GM21528 (cell line): ENCODE measurements at regions not wholly inside any gene's neighbourhood (a gene's known extent, or its start where the extent isn't known, plus 50 kb on each side); places are given as distances from the start of the nearest gene placed in this dataset.
"Not testable (repeated sequence)": the region's sequence is repeated elsewhere in the genome, so short reads cannot be mapped to it uniquely, and the experiment has no call there.

Source experiments
- ATAC-seq: cut with Tn5 transposase; IDR thresholded peaks from one replicate; pipeline ENCODE4 v1.9.1; 2021; ENCODE audit warnings: mild to moderate bottlenecking, moderate library complexity; ENCODE audit not compliant: unreplicated experiment, low FRiP score

DNA sequence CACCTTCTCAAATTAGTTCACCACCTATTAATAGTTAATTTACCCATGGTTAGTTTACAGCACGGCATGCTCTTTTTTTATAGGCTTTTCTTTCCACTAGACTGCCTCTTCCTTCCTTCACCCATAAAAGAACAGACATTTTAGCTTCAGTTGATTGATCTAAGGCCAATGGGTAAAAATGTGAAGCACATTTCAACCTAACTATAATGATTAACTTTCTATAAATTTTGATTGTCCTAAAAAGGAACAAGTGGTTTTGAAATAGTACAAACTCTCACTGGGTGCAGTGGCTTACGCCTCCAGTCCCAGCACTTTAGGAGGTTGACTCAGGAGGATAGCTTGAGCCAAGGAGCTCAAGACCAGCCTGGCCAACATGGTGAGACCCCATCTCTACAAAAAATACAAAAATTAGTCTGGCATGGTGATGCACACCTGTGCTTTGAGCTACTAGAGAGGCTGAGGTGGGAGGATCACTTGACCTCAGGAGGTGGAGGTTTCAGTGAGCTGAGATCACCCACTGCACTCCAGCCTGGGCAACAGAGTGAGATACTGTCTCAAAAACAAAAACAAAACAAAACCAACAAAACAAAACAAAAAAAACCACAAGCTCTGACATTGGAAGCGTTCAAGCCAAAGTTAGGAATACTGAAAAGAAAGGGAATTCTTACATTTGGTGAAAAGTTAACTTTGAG is 89.9 kb upstream of the FAT1 start:
- no peak for ATAC-seq

DNA sequence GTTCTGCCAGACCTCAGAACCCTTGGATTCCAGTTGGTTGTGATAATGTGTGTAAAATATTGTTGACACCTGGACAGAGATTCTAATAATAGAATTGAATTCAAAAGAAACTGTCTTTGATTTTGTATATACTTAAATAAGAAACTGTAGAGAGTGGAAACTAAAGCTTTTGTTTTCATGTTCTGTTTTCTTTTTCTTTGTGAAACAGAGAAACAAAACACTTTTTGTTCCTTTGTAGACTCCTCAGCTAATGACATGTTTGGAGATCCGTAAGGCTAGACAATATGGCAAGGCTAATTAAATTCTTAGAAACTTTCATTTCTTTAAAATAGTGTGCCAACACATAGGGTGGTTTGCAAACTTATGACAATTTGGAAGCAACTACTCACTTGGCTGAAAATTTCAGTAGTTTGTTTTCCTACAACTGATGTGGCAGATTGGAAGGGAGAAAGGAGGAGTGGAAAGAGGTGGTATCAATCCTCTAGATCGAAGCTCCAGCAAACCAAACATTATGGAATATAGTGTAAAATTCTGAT is 90.9 kb upstream of the FAT1 start:
- ATAC-seq, result no peak

DNA sequence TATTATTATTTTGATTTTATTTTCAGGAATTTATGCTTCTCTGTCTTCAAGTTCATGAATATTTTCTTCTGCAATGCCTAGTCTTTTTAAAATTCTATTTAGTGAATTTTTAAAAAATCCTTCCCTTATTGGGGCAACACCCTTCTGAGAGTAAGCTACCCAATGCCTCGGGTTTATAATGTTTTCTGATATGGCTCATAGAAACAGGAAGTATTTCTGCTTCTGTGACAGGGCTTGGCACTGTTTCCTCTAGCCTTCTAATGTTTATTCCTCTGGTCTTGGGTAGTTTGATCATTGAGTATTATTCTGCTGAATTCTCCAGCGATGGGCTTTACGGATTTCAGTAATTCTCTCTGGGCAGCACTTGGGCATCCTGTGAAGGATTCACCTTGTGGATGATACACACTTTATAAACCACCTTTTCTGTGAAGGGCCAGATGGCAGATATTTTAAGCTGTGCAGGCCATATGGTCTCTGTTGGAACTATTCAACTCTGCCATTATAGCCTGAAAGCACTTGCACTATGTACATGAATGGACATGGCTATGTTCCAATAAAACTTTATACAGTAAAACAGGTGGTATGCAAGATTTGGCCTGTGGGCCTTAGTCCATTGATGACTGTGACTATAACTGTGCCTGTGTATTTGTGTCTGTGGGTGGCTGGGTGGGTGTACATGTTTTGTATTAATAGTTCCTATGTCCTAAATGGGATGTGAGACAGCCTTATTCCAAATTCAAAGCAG is 95.9 kb upstream of the FAT1 start:
- no peak for ATAC-seq

DNA sequence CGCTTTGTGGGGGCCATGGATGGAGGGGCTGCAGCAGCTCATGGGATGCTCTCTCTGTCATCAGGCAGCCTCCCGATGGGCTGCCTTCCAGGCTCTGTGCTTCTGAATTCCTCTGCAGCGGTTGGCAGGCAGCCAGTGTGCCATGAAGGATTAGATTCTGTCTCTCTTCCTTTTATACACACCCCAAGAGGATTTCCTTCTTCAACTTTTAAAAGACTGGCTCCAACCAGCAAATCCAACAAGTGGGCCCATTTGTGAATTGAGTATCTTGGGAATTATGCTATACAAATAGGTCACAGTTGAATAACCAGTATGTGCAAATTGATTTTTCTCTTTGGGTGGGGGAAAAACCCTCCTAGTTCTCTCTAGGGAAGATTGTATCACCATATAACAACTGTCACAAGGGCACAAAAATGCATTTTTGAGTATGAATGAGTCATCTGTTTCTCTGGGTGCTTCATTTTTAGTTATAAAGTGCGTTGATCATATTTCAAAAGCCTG is 96.8 kb upstream of the FAT1 start:
- no peak for ATAC-seq

DNA sequence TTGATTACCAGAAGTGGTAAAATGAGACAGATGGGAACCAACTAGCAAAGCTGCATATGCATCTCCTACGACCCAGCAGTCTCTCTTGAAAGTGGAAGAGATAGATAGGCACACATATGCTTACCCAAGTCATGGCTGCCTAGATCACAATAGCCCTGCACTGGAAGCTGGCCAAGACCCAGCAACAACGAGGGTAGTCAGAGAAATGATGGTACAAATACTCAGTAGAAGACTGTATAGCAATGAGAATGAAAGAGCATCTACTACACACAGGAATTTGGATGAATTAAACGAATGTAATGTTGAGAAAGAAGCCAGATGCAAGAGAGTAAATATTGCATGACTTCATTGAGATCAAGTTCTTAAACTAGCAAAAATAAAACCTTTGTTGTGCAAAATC is 100.3 kb upstream of the FAT1 start:
- no peak for ATAC-seq

DNA sequence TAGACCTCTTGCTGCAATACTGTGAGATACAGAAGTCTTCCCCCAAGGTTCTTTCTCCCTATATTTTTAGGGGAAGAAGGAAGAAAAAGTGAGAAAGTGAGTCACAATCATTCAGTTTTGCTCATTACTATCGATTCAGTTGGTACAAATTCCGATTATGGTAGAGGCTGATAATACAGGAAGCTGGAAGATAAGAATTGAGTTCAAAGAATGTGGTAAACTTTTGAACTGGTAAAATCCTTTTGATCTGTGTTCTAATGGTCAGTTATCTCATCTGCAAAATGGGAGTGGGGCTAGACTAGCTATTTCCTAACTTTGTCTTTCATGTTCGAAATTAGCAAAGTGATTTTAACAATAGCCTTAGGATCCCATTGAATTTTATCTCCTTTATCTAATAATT is 101.4 kb upstream of the FAT1 start:
- no peak for ATAC-seq

DNA sequence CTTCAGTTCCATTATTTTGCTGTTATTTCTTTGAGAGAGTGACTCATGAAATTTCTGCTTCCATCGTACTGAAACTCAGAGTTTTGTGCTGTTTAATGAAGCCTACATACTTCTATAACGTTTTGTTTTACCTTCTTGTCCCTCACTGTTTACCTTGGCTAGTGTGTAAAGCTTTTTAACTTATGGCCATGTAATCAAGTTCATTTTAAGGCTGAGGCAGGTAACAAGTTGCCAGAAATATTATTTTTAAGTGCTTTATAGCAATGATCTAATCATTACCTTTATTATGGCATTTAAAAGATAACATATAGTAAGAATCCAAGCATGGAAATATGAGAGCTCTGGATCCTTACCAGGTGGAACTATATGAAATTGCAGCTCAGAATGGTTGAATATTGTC is 102.3 kb upstream of the FAT1 start:
- no peak for ATAC-seq

DNA sequence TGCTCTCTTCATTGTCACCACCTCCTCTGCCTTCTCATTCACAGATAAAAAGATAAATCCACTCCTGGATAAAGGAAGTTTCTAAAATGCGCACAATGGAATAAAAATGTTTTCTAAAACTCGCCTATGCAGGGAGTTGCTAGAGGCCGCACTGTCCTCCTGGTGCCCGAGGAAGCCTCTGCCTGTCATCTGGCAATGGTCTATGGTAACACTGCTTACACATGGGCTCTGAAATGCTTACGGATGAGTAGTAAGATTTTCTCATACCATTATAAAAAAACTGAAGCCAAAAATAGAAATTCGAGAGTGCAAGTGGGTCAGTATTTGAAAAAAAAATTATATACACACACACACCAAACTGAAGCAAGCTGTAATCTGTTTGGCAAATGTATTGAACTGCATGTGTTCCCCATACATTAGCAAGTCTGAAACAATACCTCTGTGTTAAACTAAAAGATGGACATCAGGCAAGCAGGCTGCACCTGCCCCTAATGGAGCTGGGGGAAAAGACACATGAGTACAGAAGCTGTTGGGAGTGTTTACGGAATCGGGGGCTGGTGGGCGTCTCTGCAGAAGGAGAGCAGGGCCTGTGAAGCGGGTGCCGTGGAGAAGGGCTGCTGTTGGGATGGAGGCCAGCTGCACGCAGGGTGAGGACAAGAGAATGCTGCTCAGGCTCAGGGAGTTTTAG is 103.3 kb upstream of the FAT1 start:
- no peak for ATAC-seq

DNA sequence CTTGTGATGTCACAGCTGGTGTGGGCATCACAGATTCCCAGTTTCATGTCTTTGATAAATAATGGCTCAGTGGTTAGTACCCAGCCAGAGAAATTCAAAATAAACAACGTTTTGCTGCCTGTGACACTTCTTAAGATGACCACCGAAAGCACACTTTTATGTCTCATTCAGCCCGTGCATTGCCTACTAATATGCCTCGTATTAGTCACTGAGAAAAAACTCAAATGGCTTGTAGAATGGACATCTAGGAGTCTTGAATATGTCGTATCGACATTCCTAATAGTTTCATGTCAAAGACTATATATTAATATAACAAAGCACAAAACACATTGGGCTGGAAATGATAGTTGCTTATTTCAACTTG is 103.9 kb upstream of the FAT1 start:
- no peak for ATAC-seq

DNA sequence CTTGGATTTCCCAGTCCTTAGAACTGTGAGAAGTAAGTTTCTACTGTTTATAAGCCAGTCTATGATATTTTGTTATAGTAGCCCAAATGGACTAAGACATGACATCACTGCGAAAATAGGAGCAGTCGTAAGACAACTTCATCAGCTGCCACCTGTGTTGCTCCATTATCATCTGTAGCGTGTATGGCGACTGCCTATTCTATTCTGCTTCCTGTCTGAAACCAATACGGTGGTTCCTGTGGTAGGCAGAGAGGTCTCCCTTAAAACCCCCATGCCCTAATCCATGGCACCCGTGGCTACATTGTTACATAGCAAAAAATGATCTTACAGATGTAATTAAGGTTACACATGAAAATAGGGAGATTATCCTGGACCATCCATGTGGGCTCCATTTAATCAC is 105.4 kb upstream of the FAT1 start:
- no peak for ATAC-seq

DNA sequence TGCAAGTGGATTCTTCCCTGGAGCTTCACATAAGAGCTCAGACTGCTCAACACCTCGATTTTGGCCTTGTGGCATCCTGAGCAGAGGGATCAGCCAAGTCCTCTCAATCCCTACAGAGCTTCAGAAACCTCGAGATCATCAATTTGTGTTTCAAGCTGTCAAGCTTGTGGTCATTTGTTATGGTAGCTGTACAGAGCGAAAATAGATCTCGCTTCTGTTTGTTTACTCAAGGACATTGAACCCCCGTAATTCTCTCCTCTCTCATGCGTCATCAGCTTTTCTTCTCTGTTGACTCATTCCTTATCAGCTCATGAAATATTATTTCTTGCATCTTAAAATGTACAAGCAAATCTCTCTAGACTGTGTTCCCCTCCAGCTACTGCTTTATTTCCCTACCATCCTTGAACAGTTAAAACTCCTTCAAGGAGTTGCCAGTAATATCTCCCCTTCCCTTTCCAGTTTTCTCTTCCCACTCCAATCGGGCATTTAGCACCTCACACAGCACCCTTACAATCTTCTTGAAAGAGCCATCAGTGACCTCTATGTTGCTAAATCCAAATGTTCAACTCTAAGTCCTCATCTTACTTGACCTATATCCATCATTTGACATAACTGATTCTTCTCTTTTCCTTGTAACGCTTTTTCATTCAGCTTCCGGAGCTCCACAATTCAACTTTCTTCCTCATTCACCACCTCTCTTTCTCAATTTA is 106.2 kb upstream of the FAT1 start:
- ATAC-seq, result no peak

DNA sequence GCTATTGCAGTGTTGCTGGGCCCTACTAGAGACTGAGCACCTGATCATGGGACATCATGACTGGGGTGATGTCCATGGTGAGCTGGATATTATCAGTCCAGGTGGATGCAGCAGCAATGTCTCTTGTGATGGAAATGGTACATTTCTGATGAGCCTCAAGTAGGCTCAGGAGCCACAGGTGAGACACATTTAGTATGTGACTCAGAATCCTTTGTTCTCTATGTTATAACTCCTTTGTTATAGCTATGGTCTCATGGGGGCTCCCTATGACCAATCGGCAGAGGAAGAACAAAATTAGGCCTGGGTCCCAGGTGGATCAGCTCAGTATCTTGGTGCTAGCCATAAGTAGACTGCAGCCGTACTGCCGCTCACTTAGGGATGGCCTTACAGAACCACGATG is 107.9 kb upstream of the FAT1 start:
- ATAC-seq, result no peak

DNA sequence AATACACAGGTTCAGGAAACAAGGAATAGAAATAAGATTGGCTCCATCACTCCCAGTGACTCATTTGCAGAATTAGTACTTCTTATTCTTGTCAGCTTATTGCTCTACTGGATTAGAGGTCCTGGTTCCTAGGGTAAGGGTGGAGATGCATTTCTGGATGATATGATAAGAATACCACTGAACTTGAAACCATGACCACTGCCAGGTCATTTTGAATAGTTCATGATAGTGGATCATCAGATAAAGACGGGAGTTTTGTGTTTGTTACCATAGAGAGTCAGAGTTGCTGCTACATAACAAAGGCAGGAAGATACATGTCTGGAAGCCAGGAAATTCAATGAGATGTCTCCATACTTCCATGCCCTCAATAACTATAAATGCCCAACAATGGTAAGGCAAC is 109.2 kb upstream of the FAT1 start:
- no peak for ATAC-seq

DNA sequence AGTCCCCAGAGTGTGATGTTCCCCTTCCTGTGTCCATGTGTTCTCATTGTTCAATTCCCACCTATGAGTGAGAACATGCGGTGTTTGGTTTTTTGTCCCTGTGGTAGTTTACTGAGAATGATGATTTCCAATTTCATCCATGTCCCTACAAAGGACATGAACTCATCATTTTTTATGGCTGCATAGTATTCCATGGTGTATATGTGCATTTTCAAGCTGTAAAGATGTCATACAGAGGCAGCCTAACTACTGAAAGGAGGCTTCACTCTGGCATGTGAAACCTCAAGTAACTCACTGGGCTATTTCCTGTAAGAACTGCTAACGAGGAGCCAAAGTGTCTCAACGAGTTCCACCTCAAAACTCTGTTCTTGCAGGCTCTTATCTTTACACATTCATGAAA is 113.8 kb upstream of the FAT1 start:
- not testable (repeated sequence) for ATAC-seq

DNA sequence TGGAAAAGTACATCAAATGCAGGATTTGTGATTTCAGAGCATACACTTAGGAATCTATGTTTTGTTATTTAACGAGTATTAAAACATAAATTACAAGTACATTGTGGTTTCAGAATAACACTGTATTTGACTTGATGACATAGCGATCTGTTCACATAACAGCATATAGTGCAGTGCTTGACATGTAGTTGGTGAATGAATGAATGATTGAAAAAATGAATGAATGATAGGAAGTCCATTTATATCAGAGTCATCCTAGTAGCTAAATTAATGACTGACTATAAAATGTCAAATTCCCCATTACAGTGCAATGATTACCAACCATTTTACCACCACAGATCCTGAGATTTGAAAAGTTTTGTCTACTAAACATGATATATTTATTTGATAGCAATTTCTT is 114.6 kb upstream of the FAT1 start:
- no peak for ATAC-seq

DNA sequence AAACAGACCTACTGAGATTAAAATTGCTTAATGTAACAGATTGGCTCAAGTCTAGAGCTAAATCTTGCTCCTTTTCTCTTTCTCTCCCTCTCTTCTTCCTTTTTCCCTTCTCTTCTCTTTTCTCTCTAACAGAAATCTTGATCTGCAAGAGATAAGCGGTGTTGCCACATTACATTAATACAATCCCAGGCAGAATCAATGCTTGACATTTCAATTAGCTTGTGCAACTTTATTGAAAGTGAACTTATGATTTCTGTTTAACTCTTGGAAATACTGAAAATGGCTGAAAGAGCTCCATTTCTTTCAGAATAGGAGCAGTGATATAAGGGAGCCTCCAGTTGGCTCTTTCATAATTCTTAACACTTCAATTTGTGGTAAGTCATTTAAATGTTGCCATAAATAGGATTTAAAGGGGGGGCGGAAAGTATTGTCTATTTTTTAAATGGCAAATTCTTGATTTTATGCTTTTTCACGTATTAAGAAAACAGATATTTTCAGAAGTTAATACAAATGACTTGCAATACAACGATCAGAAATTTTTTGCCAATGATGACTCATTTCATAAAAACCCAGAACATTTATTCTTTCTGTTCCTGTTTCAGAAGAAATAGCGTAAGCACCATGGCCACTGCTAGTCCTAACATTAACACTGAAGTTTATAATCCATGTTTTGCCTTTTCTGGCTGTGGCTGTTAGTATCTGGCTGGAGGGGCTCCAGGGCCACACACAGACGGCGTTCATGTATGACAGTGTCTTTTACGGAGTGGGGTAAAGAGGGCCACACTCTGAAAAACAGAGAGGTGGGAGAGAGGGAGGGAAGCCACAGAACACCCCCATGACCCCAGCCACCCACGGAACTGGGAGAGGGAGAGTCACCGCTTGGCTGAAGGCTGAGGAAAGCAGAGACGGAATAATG is 115.7 kb upstream of the FAT1 start:
- peak; percentile 76 for ATAC-seq

DNA sequence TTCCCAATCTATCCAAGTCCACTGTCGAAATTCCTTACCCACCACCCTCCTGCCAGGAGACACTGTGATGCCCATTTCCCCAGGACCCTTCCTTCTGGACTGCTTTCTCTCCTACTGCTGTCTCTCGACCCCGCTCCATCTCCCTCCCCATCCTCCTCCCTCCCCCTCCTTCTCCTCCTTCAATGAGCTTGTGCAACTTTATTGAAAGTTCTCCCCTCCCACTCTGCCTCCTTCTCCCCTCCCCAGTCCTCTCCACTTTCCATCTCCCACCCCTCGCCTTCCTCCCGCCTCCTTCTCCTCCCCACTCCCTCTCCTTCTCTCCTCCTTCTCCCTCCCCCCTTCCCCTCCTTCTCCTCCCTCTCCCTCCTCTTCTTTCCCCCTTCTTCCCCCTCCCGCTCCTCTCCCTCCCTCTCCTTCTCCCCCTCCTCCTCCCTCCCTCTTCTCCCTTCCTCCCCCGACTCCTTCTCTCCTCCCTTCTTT is 116.6 kb upstream of the FAT1 start:
- ATAC-seq, result no peak

DNA sequence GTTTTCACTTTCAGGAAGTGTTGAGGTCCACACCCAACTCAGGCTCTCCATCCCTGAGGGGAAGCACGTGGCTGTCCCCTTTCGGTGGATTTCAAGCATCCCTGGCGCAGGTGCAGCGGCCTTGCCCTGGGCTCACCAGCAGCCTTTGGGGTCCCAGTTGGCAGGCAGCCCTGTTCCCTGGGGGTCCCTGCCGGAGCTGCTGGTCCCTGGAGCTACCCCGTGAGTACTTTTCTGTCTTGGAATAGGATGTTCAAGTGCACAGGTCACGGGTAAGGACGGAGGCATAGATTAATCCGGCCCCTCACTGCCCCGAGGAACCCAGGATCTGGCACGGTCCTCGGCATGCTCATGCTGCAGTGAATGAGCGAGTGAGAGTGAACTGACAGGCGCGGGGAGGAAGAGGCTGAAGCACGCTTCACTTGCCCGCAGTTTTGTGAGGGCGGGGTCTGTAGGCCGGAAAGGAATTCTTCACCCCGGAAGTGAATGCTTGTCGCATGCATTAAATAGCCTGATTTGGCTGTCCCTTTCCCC is 117.2 kb upstream of the FAT1 start:
- ATAC-seq, result no peak

DNA sequence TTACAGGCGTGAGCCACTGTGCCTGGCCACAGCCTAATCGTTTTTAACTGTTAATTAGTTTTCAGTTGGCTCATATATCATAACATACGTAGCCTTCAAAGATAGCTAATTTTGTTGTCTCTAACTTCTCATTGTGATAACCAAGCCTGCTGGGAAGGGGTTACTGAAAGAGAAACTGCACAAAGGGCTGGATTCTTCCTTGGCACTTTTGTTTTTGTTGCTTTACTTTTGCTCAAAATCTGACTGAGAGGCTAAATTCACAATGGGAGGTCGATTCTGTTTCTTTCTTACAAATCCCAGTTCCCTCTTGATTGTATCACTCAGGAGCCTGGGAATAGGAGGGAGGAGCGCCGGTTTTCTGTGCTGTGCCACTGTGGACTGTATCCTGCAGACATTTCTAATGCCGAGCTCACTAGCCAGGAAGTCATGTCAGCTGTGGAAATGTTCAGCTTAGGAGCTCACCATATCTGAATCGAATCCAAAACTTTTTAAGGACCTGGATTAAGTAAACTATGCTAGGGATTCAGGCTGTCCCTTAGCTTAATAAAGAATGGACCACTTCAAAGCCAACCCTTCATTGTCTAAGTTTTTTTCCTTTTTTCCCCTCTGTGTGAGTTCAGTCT is 120.5 kb upstream of the FAT1 start:
- ATAC-seq, result no peak
